ENCODE measurements at regions not wholly inside any gene's neighbourhood (a gene's known extent, or its start where the extent isn't known, plus 50 kb on each side); places are given as distances from the start of the nearest gene placed in this dataset.

DNA sequence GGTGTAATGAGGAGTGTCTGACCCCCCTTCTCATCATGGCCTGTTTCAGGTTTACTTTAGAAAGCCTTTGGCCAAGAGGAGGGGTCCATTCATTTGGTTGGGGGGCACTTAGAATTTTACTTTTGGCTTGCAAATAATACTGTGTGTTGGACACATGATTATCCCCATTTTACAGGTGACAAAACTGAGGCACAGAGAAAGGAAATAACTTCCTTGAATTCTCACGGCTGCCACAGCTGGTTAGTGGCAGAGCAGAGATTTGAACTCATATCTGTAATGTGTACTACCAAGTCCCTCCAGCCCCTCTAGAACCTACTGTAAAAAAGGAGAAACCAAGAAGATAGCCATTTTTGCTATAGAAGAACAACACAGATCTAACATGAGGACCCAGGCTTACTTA, 124.8 kb upstream of the NDUFV2 start:
- no peak overlapping the region for H3K4me3 ChIP-seq (ENCODE audit: insufficient read depth, low read depth, low read length, poor library complexity, severe bottlenecking)
- DNase-seq = no peak
- no peaks in the 10 kb centered on the region for H3K4me1 ChIP-seq (ENCODE audit: control insufficient read depth, insufficient read depth, low read length, poor library complexity, severe bottlenecking)
- no peaks in the 10 kb centered on the region for H3K36me3 ChIP-seq (ENCODE audit: control insufficient read depth, insufficient read depth, low read length)
- H3K27ac ChIP-seq (ENCODE audit: insufficient read depth, low read length, poor library complexity, severe bottlenecking) = no peak overlapping the region
- no peaks in the 10 kb centered on the region for H3K27me3 ChIP-seq (replicated peaks; ENCODE audit: control insufficient read depth, insufficient read depth, low read length, poor library complexity, severe bottlenecking)
- H3K9me3 ChIP-seq (ENCODE audit: control insufficient read depth, low read length) = no peaks in the 10 kb centered on the region

- Histone ChIP-seq H3K27ac (ENCODE audit: insufficient read depth, low read length, poor library complexity, severe bottlenecking) (no peak overlapping the region), H3K36me3 (ENCODE audit: control insufficient read depth, insufficient read depth, low read length) (no peaks in the 10 kb centered on the region), H3K27me3 (replicated peaks; ENCODE audit: control insufficient read depth, insufficient read depth, low read length, poor library complexity, severe bottlenecking) (no peaks in the 10 kb centered on the region), H3K4me1 (ENCODE audit: control insufficient read depth, insufficient read depth, low read length, poor library complexity, severe bottlenecking) (no peaks in the 10 kb centered on the region), H3K4me3 (ENCODE audit: insufficient read depth, low read depth, low read length, poor library complexity, severe bottlenecking) (no peak overlapping the region), H3K9me3 (ENCODE audit: control insufficient read depth, low read length) (no peaks in the 10 kb centered on the region)
- no peak for DNase-seq
These were observed 124.1 kb upstream of the NDUFV2 start for GRCh38 chr18:8978394-8978793.

- no peaks in the 10 kb centered on the region for H3K36me3 ChIP-seq (ENCODE audit: control insufficient read depth, insufficient read depth, low read length)
- no peaks in the 10 kb centered on the region for H3K9me3 ChIP-seq (ENCODE audit: control insufficient read depth, low read length)
These were observed 123.1 kb upstream of the NDUFV2 start for GRCh38 chr18:8979258-8979988.

GRCh38 chr18:8980496-8980895, 122.0 kb upstream of the NDUFV2 start:
- no peak overlapping the region for H3K4me3 ChIP-seq (ENCODE audit: insufficient read depth, low read depth, low read length, poor library complexity, severe bottlenecking)
- no peaks in the 10 kb centered on the region for H3K4me1 ChIP-seq (ENCODE audit: control insufficient read depth, insufficient read depth, low read length, poor library complexity, severe bottlenecking)
- no peaks in the 10 kb centered on the region for H3K36me3 ChIP-seq (ENCODE audit: control insufficient read depth, insufficient read depth, low read length)
- no peak overlapping the region for H3K27ac ChIP-seq (ENCODE audit: insufficient read depth, low read length, poor library complexity, severe bottlenecking)
- H3K27me3 ChIP-seq (replicated peaks; ENCODE audit: control insufficient read depth, insufficient read depth, low read length, poor library complexity, severe bottlenecking) = no peaks in the 10 kb centered on the region
- no peaks in the 10 kb centered on the region for H3K9me3 ChIP-seq (ENCODE audit: control insufficient read depth, low read length)
- no peak for DNase-seq

More at GRCh38 chr18:8979258-8979988, 123.1 kb upstream of the NDUFV2 start:
- H3K4me3 ChIP-seq (ENCODE audit: insufficient read depth, low read depth, low read length, poor library complexity, severe bottlenecking) = no peak overlapping the region
- H3K4me1 ChIP-seq (ENCODE audit: control insufficient read depth, insufficient read depth, low read length, poor library complexity, severe bottlenecking) = no peaks in the 10 kb centered on the region
- H3K27ac ChIP-seq (ENCODE audit: insufficient read depth, low read length, poor library complexity, severe bottlenecking) = no peak overlapping the region
- H3K27me3 ChIP-seq (replicated peaks; ENCODE audit: control insufficient read depth, insufficient read depth, low read length, poor library complexity, severe bottlenecking) = no peaks in the 10 kb centered on the region
- DNase-seq = no peak

DNA sequence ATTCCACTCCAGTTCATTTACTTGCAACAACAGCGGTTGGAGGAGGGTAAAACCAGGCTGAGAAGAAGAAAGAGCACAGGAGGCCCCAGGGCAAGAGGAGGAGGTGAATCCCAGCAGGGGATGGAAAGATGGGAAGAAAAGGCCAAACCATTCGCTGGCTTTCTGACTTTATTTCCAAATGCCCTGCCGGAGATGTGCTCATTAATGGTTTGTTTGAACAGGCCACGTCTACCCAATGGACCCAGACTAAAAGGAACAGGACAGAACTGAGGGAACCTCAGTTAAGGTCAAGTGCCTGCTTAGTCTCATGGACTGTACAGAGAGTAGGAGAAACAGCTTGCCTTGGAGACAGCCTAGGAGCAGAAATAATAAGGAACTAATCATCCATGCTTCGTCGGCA, 121.6 kb upstream of the NDUFV2 start:
- DNase-seq = no peak
- Histone ChIP-seq H3K4me3 (ENCODE audit: insufficient read depth, low read depth, low read length, poor library complexity, severe bottlenecking) (no peak overlapping the region), H3K36me3 (ENCODE audit: control insufficient read depth, insufficient read depth, low read length) (no peaks in the 10 kb centered on the region), H3K27me3 (replicated peaks; ENCODE audit: control insufficient read depth, insufficient read depth, low read length, poor library complexity, severe bottlenecking) (no peaks in the 10 kb centered on the region), H3K9me3 (ENCODE audit: control insufficient read depth, low read length) (no peaks in the 10 kb centered on the region), H3K4me1 (ENCODE audit: control insufficient read depth, insufficient read depth, low read length, poor library complexity, severe bottlenecking) (no peaks in the 10 kb centered on the region), H3K27ac (ENCODE audit: insufficient read depth, low read length, poor library complexity, severe bottlenecking) (no peak overlapping the region)

- H3K27ac ChIP-seq (ENCODE audit: insufficient read depth, low read length, poor library complexity, severe bottlenecking) = no peak overlapping the region
- no peaks in the 10 kb centered on the region for H3K9me3 ChIP-seq (ENCODE audit: control insufficient read depth, low read length)
- no peaks in the 10 kb centered on the region for H3K36me3 ChIP-seq (ENCODE audit: control insufficient read depth, insufficient read depth, low read length)
- no peak for DNase-seq
- H3K4me1 ChIP-seq (ENCODE audit: control insufficient read depth, insufficient read depth, low read length, poor library complexity, severe bottlenecking) = no peaks in the 10 kb centered on the region
- no peaks in the 10 kb centered on the region for H3K27me3 ChIP-seq (replicated peaks; ENCODE audit: control insufficient read depth, insufficient read depth, low read length, poor library complexity, severe bottlenecking)
- H3K4me3 ChIP-seq (ENCODE audit: insufficient read depth, low read depth, low read length, poor library complexity, severe bottlenecking) = no peak overlapping the region
These were observed 119.9 kb upstream of the NDUFV2 start for GRCh38 chr18:8982416-8983183.

DNA sequence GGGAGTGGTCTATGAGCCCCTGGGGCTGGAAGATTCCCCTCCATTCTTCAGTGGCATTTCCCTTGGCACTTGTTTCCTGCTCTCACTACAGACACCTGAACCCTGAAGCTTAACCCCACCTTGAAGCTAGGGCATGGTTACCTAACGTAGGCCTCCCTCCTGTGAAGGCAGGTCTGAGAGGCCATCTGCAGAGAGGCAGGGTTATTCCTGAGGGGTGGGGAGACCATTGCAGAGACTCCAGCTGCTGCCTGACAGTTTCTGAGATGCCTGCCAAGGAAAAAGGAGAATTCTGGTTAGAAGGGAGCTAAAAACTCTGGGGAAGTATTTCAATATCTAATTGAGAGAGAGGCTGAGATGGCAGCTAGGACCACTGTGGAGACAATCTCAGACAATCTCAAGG, 119.3 kb upstream of the NDUFV2 start:
- no peak for DNase-seq
- H3K27ac ChIP-seq (ENCODE audit: insufficient read depth, low read length, poor library complexity, severe bottlenecking) = no peak overlapping the region
- no peaks in the 10 kb centered on the region for H3K9me3 ChIP-seq (ENCODE audit: control insufficient read depth, low read length)

DNA sequence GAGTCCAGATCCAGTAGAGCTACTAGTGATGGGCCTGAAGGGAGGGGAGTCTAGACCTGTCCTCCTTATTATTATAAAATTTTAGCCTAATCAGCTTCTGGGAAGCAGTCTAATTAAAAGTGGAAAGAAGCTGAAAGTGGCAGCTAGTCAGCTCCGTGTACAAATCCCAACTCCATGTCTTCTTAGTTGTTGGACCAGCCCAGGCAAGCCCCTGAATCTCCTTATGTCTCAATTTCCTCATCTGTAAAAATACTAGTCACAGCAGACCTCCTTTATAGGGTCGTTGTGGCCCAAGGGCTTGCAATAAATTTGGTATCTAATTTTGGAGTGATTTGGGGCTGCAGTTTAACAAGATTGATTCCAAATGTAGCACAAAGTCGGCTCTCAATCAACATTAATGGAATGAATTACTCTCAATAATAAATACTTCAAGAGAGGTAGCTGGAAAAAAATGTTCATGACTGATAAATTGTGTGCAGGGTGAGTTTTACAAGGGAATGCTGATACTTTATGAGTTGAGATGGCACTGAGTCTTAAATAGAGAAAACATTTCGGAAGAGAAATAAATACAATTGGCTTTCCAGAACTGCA, 118.3 kb upstream of the NDUFV2 start:
- Histone ChIP-seq H3K4me3 (ENCODE audit: insufficient read depth, low read depth, low read length, poor library complexity, severe bottlenecking) (no peak overlapping the region), H3K27me3 (replicated peaks; ENCODE audit: control insufficient read depth, insufficient read depth, low read length, poor library complexity, severe bottlenecking) (no peaks in the 10 kb centered on the region), H3K36me3 (ENCODE audit: control insufficient read depth, insufficient read depth, low read length) (no peaks in the 10 kb centered on the region), H3K27ac (ENCODE audit: insufficient read depth, low read length, poor library complexity, severe bottlenecking) (no peak overlapping the region), H3K4me1 (ENCODE audit: control insufficient read depth, insufficient read depth, low read length, poor library complexity, severe bottlenecking) (no peaks in the 10 kb centered on the region), H3K9me3 (ENCODE audit: control insufficient read depth, low read length) (no peaks in the 10 kb centered on the region)
- no peak for DNase-seq

More for the DNA sequence above, 119.3 kb upstream of the NDUFV2 start:
- Histone ChIP-seq H3K27me3 (replicated peaks; ENCODE audit: control insufficient read depth, insufficient read depth, low read length, poor library complexity, severe bottlenecking) (no peaks in the 10 kb centered on the region), H3K36me3 (ENCODE audit: control insufficient read depth, insufficient read depth, low read length) (no peaks in the 10 kb centered on the region), H3K4me1 (ENCODE audit: control insufficient read depth, insufficient read depth, low read length, poor library complexity, severe bottlenecking) (no peaks in the 10 kb centered on the region), H3K4me3 (ENCODE audit: insufficient read depth, low read depth, low read length, poor library complexity, severe bottlenecking) (no peak overlapping the region)

DNA sequence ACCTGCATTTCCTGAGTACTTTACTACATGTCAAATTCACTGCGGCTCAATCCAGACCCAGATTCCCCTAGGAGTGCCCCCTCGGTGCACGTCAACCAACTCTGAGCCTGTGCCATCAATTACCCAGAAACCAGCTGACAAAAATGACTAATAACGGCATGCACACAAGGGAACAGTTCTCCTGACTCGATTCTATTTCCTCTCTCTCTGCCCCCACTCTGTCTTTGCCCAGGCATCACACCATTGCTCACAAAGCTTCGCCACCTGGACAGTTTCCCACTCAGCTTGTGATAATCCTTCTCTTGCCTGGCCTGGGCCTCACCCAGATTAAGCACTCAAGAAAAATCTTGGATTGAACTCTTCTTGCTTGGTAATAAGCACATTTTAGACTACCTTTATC, 115.3 kb upstream of the NDUFV2 start:
- Histone ChIP-seq H3K4me1 (ENCODE audit: control insufficient read depth, insufficient read depth, low read length, poor library complexity, severe bottlenecking) (no peaks in the 10 kb centered on the region), H3K4me3 (ENCODE audit: insufficient read depth, low read depth, low read length, poor library complexity, severe bottlenecking) (no peak overlapping the region), H3K27me3 (replicated peaks; ENCODE audit: control insufficient read depth, insufficient read depth, low read length, poor library complexity, severe bottlenecking) (no peaks in the 10 kb centered on the region), H3K36me3 (ENCODE audit: control insufficient read depth, insufficient read depth, low read length) (no peaks in the 10 kb centered on the region), H3K9me3 (ENCODE audit: control insufficient read depth, low read length) (no peaks in the 10 kb centered on the region), H3K27ac (ENCODE audit: insufficient read depth, low read length, poor library complexity, severe bottlenecking) (no peak overlapping the region)
- DNase-seq = no peak

DNA sequence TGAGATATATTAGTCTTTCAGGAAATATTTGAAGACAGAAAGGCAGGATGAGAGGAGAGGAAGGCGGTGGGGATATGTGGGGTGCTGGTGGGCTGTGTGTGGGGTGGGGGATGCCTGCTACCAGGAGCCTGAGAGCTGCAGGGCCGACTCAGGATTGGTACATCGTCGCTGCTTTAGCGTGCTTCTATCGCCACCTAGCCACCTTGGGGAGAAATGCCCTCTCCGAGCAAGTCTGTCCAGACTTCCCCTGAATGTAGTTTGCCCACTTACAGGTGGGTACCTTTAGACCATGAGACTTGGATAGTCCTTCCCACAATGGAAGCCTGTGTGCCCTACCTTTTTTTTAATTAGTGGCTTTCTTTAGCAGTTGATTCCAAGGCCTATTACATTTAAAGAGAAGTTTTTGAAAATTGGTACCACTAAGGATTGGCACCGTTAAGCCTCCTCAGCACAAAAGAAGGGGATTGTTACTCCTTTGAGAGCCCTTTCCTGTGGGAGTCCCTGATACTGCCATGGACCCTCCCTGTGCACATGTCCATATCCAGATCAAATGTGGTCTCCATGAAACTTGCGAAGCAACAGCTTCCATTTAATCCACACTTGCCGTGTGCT, 114.1 kb upstream of the NDUFV2 start:
- Histone ChIP-seq H3K4me1 (ENCODE audit: control insufficient read depth, insufficient read depth, low read length, poor library complexity, severe bottlenecking) (no peaks in the 10 kb centered on the region), H3K36me3 (ENCODE audit: control insufficient read depth, insufficient read depth, low read length) (no peaks in the 10 kb centered on the region), H3K9me3 (ENCODE audit: control insufficient read depth, low read length) (no peaks in the 10 kb centered on the region), H3K4me3 (ENCODE audit: insufficient read depth, low read depth, low read length, poor library complexity, severe bottlenecking) (no peak overlapping the region), H3K27me3 (replicated peaks; ENCODE audit: control insufficient read depth, insufficient read depth, low read length, poor library complexity, severe bottlenecking) (no peaks in the 10 kb centered on the region), H3K27ac (ENCODE audit: insufficient read depth, low read length, poor library complexity, severe bottlenecking) (no peak overlapping the region)
- DNase-seq = peak; percentile 23 to 36 (median 26)
